ENCODE measurements at regions not wholly inside any gene's neighbourhood (a gene's known extent, or its start where the extent isn't known, plus 50 kb on each side); places are given as distances from the start of the nearest gene placed in this dataset.

DNA sequence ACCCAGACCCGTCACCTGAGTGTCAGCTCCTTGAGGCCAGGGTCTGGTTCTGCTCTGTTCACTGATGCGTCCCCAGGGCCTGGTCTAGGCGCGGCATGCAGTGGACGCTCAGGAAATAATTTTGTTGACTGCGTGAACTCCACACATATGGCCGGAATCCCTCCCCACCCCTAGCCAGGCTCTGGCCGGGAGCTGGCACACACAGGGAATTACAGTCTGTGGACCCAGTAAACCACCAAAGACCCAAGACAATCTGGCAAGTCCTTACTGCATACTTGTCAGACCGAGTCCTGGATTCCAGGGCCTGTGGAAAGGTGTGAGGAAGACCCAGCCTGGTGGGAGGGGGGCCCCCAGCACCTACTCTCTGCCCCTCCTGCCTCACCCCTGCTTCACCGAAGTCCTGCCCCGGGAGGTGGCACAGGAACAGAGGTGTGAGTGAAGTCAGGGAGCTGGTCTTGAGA is 113.0 kb upstream of the IER5L start:
- H3K4me1 ChIP-seq: no peaks in the 10 kb centered on the region
- no peak overlapping the region for H3K4me3 ChIP-seq
- intact Hi-C loops (cut with DNase I): no loop called here
- no peaks in the 10 kb centered on the region for H3K27me3 ChIP-seq
- 90% methylated on average over 11 of the region's 11 CpGs for WGBS
- no peaks in the 10 kb centered on the region for H3K36me3 ChIP-seq
- no peak overlapping the region for H3K27ac ChIP-seq (replicated peaks in 1 of 4)
- H3K9me3 ChIP-seq: peaks cover 0 to 11% (median 5%) of the 10 kb centered on the region in 4 donors
- no peak for DNase-seq (ENCODE audit: extremely low spot score)
- TF ChIP-seq, protein P1, sequence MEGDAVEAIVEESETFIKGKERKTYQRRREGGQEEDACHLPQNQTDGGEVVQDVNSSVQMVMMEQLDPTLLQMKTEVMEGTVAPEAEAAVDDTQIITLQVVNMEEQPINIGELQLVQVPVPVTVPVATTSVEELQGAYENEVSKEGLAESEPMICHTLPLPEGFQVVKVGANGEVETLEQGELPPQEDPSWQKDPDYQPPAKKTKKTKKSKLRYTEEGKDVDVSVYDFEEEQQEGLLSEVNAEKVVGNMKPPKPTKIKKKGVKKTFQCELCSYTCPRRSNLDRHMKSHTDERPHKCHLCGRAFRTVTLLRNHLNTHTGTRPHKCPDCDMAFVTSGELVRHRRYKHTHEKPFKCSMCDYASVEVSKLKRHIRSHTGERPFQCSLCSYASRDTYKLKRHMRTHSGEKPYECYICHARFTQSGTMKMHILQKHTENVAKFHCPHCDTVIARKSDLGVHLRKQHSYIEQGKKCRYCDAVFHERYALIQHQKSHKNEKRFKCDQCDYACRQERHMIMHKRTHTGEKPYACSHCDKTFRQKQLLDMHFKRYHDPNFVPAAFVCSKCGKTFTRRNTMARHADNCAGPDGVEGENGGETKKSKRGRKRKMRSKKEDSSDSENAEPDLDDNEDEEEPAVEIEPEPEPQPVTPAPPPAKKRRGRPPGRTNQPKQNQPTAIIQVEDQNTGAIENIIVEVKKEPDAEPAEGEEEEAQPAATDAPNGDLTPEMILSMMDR (IDR thresholded peaks at IDR 0.05): no peak
- TF ChIP-seq POLR2A (IDR thresholded peaks at IDR 0.05; ENCODE audit: low read depth): no peak
- no peak for TF ChIP-seq POLR2AphosphoS5 (IDR thresholded peaks at IDR 0.05)
- no peak for TF ChIP-seq EP300 (IDR thresholded peaks at IDR 0.05)

DNA sequence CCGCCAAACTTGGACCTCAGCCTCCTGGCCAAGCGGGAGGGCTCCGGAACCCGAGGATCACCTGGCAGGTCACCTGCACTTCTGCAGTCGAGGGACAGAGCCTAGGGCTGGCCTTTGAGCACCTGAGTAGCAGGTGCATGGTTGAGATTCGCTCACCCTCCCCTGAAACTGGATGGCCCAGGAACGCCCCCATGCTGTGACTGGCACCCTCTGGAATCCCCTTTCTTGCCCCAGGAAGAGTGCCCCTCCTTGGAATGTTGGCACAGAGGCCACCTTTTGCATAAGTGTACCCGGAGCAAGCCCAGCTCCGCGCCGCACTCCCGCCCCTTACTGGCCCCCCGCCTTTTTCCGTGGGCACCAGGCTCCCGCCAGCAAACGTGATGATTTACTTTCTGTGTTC is 112.5 kb upstream of the IER5L start:
- no peaks in the 10 kb centered on the region for H3K27me3 ChIP-seq
- H3K9me3 ChIP-seq: peaks cover 0 to 8% (median 3%) of the 10 kb centered on the region in 4 donors
- DNase-seq (ENCODE audit: extremely low spot score): no peak
- no peaks in the 10 kb centered on the region for H3K4me1 ChIP-seq
- H3K4me3 ChIP-seq: no peak overlapping the region
- WGBS: 90% methylated on average over 15 of the region's 16 CpGs
- H3K36me3 ChIP-seq: no peaks in the 10 kb centered on the region
- TF ChIP-seq POLR2A (IDR thresholded peaks at IDR 0.05; ENCODE audit: low read depth): no peak
- TF ChIP-seq, protein P1 (IDR thresholded peaks at IDR 0.05): no peak
- TF ChIP-seq EP300 (IDR thresholded peaks at IDR 0.05): no peak
- no peak for TF ChIP-seq POLR2AphosphoS5 (IDR thresholded peaks at IDR 0.05)
- intact Hi-C loops (cut with DNase I): no loop called here
- H3K27ac ChIP-seq (replicated peaks in 1 of 4): no peak overlapping the region

DNA sequence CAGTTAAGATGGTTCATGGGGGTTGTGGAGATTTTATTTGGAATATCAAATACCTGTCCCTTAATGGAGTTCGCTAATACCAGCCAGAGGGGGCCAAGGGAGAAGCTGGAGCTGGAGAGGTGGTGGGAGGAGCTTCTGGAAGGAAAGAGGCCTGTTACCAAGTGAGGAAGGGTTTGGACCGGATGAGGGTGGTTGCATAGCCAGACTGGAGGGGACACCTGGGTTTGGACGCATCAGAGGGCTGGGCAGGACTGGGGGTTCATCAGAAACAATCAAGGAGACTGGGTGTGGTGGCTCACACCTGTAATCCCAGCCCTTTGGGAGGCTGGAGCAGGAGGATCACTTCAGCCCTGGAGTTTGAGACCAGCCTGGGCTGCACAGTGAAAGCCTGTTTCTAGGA is 111.8 kb upstream of the IER5L start:
- H3K27me3 ChIP-seq: no peaks in the 10 kb centered on the region
- H3K36me3 ChIP-seq: no peaks in the 10 kb centered on the region
- no peaks in the 10 kb centered on the region for H3K4me1 ChIP-seq
- no peak overlapping the region for H3K4me3 ChIP-seq
- intact Hi-C loops (cut with DNase I): no loop called here
- WGBS: 90% methylated on average over 3 of the region's 3 CpGs
- H3K27ac ChIP-seq (replicated peaks in 1 of 4): no peak overlapping the region
- DNase-seq (ENCODE audit: extremely low spot score): peak; percentile 53
- peaks cover 0 to 1% (median 0%) of the 10 kb centered on the region in 4 donors for H3K9me3 ChIP-seq
- TF ChIP-seq, protein P1 (IDR thresholded peaks at IDR 0.05): no peak
- TF ChIP-seq POLR2A (IDR thresholded peaks at IDR 0.05; ENCODE audit: low read depth): no peak

DNA sequence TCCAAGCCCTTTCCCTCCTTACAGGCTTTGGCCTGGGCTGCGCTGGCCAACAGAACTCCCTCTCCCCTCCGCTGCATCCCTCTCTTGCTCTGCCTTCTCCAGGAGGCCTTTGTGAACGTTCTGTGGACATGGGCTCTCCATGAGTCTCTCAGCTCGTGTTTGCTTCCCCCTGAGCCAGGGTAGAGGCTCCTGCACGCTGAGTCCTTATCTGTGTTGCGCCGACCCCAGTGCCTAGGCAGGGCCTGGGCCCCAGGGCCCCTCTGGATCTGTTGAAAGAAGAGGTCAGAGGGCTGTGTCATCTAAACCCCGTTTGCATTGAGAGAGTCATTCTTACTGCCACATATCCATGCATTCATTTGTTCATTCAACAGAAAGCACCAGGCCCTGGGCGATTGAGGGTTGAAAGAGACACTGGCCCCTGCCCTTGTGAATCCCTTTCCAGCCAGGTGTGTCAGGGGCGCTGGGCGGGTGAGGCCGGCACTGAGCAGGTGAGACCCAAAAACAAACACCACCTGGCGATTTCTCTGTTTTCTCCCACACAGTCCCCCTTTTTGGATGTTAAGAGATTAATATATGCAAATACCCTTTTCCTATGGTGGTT is 111.2 kb upstream of the IER5L start:
- TF ChIP-seq POLR2AphosphoS5 (IDR thresholded peaks at IDR 0.05) (no peak), POLR2A (IDR thresholded peaks at IDR 0.05; ENCODE audit: low read depth) (no peak), EP300 (IDR thresholded peaks at IDR 0.05) (no peak)
- TF ChIP-seq, protein P1 (IDR thresholded peaks at IDR 0.05): no peak
- Histone ChIP-seq H3K36me3 (no peaks in the 10 kb centered on the region), H3K9me3 (no peaks in the 10 kb centered on the region), H3K4me3 (no peak overlapping the region), H3K27ac (replicated peaks in 1 of 4) (no peak overlapping the region), H3K4me1 (no peaks in the 10 kb centered on the region), H3K27me3 (no peaks in the 10 kb centered on the region)
- peak; percentile 91 for DNase-seq (ENCODE audit: extremely low spot score)
- intact Hi-C loops (cut with DNase I): no loop called here
- 86% methylated on average over 13 of the region's 13 CpGs for WGBS

Measured in esophagus muscularis mucosa (tissue), 4 donors.